ENCODE measurements at regions not wholly inside any gene's neighbourhood (a gene's known extent, or its start where the extent isn't known, plus 50 kb on each side); places are given as distances from the start of the nearest gene placed in this dataset.
"Not testable (repeated sequence)": the region's sequence is repeated elsewhere in the genome, so short reads cannot be mapped to it uniquely, and the experiment has no call there.

- no peak overlapping the region for H3K4me3 Mint-ChIP-seq (ENCODE audit: unreplicated experiment)
- H3K27me3 Mint-ChIP-seq (ENCODE audit: unreplicated experiment), result peaks cover 11% of the 10 kb centered on the region
- DNase-seq (ENCODE audit: extremely low spot score, unreplicated experiment), result no peak
- no peak overlapping the region for H3K27ac Mint-ChIP-seq (ENCODE audit: unreplicated experiment)
- H3K36me3 Mint-ChIP-seq (ENCODE audit: unreplicated experiment), result no peaks in the 10 kb centered on the region
- peak; percentile 63 for TF ChIP-seq CTCF (IDR thresholded peaks at IDR 0.05)
- no peaks in the 10 kb centered on the region for H3K9me3 Mint-ChIP-seq (ENCODE audit: unreplicated experiment)
- no peaks in the 10 kb centered on the region for H3K4me1 Mint-ChIP-seq (ENCODE audit: unreplicated experiment)
Measured at GRCh38 chr3:166837535-166837934, 542.6 kb downstream of the ZBBX start.

- Mint-ChIP-seq H3K36me3 (ENCODE audit: unreplicated experiment) (no peaks in the 10 kb centered on the region), H3K4me3 (ENCODE audit: unreplicated experiment) (no peak overlapping the region), H3K27ac (ENCODE audit: unreplicated experiment) (no peak overlapping the region), H3K27me3 (ENCODE audit: unreplicated experiment) (peaks cover 11% of the 10 kb centered on the region), H3K4me1 (ENCODE audit: unreplicated experiment) (no peaks in the 10 kb centered on the region), H3K9me3 (ENCODE audit: unreplicated experiment) (no peaks in the 10 kb centered on the region)
- no peak for TF ChIP-seq CTCF (IDR thresholded peaks at IDR 0.05)
- DNase-seq (ENCODE audit: extremely low spot score, unreplicated experiment), result no peak
Measured at GRCh38 chr3:166836836-166837235, 543.3 kb downstream of the ZBBX start.

GRCh38 chr3:166829896-166830295 is 550.2 kb downstream of the ZBBX start:
- Mint-ChIP-seq H3K36me3 (ENCODE audit: unreplicated experiment) (no peaks in the 10 kb centered on the region), H3K27me3 (ENCODE audit: unreplicated experiment) (no peaks in the 10 kb centered on the region), H3K9me3 (ENCODE audit: unreplicated experiment) (peaks cover 7% of the 10 kb centered on the region), H3K27ac (ENCODE audit: unreplicated experiment) (no peak overlapping the region), H3K4me1 (ENCODE audit: unreplicated experiment) (no peaks in the 10 kb centered on the region), H3K4me3 (ENCODE audit: unreplicated experiment) (no peak overlapping the region)
- DNase-seq (ENCODE audit: extremely low spot score, unreplicated experiment), result no peak
- no peak for TF ChIP-seq CTCF (IDR thresholded peaks at IDR 0.05)

- Mint-ChIP-seq H3K4me1 (ENCODE audit: unreplicated experiment) (no peaks in the 10 kb centered on the region), H3K4me3 (ENCODE audit: unreplicated experiment) (no peak overlapping the region), H3K27me3 (ENCODE audit: unreplicated experiment) (no peaks in the 10 kb centered on the region), H3K36me3 (ENCODE audit: unreplicated experiment) (no peaks in the 10 kb centered on the region), H3K27ac (ENCODE audit: unreplicated experiment) (no peak overlapping the region), H3K9me3 (ENCODE audit: unreplicated experiment) (no peaks in the 10 kb centered on the region)
- TF ChIP-seq CTCF (IDR thresholded peaks at IDR 0.05), result no peak
- DNase-seq (ENCODE audit: extremely low spot score, unreplicated experiment), result no peak
Measured at GRCh38 chr3:166818464-166818863, 561.6 kb downstream of the ZBBX start.

- H3K9me3 Mint-ChIP-seq (ENCODE audit: unreplicated experiment); H3K36me3 Mint-ChIP-seq (ENCODE audit: unreplicated experiment); H3K4me3 Mint-ChIP-seq (ENCODE audit: unreplicated experiment); DNase-seq (ENCODE audit: extremely low spot score, unreplicated experiment); H3K4me1 Mint-ChIP-seq (ENCODE audit: unreplicated experiment); H3K27ac Mint-ChIP-seq (ENCODE audit: unreplicated experiment); H3K27me3 Mint-ChIP-seq (ENCODE audit: unreplicated experiment): not testable (repeated sequence)
Measured at GRCh38 chr3:166817269-166817668, 562.8 kb downstream of the ZBBX start.

All from osteocyte (in vitro differentiated cells).